HCT116 (cell line): ENCODE measurements at regions not wholly inside any gene's neighbourhood (a gene's known extent, or its start where the extent isn't known, plus 50 kb on each side); places are given as distances from the start of the nearest gene placed in this dataset.
A peak's percentile ranks its signal among the peaks of the same experiment; 100 is the strongest.

ENCODE experiments used
- ATAC-seq: fragments of 200-7000 bp; cut with Tn5 transposase; 2 replicates; pipeline ENCODE4 v1.9.1; 2020; ENCODE audit warnings: mild to moderate bottlenecking, moderate library complexity
- BruUV-seq: library from RNA; stranded (reverse); fragments of 400-500 nt; replicated peaks from 2 replicates; lab custom pipeline; 2021; lab: Mats Ljungman, UMichigan
- CTCF ChIA-PET: fragments of 300-600 bp; sonication (Branson Sonifier 250); formaldehyde crosslinking; loops from one replicate; lab custom pipeline; 2021; ENCODE audit warnings: antibody characterized with exemption; lab: Charles Lee
- POLR2A ChIA-PET: fragments of 300-600, 350-600 bp; sonication (Branson Sonifier 250); formaldehyde crosslinking; loops from one replicate; lab custom pipeline; 2021; ENCODE audit warnings: antibody characterized with exemption; lab: Charles Lee
- RAD21 ChIA-PET, 2 experiments: fragments of 300-600 bp; sonication (Branson Sonifier 250); formaldehyde crosslinking; loops; one replicate each; lab custom pipeline; 2023; ENCODE audit warnings: low total read pairs in 2 of 2; ENCODE audit not compliant: uncharacterized antibody in 2 of 2, unreplicated experiment in 2 of 2, low non-redundant PET in 1 of 2; lab: Charles Lee
- DNase-seq: peaks from one replicate; pipeline ENCODE4 v3.0.0-alpha.2; 2010; ENCODE audit warnings: low read depth, low spot score
- H2AFZ ChIP-seq: fragments of 200-600 bp; shearing (Covaris generic), sonication (generic); 2 replicates; pipeline ENCODE4 v1.6.1; 2017; ENCODE audit warnings: low read depth, mixed run types, mixed read lengths, antibody characterized with exemption, low read length; ENCODE audit not compliant: poor library complexity, severe bottlenecking
- H3K27ac ChIP-seq: 2 replicates; pipeline ENCODE4 v1.5.1; 2012; ENCODE audit warnings: low read depth, low read length
- H3K27me3 ChIP-seq: fragments of 200-600 bp; sonication (generic); 2 replicates; pipeline ENCODE4 v1.6.1; 2016; ENCODE audit warnings: mixed run types, low read length, mixed read lengths; ENCODE audit not compliant: insufficient read depth
- H3K36me3 ChIP-seq, 2 experiments: fragments of 200-500 bp in 1 of 2; fragments of 200-600 bp in 1 of 2; sonication (Bioruptor generic) in 1 of 2; sonication (generic) in 1 of 2; 2 replicates each; pipeline versions ENCODE4 v1.5.1 to v1.6.1; 2014 to 2016; ENCODE audit warnings: low read length in 2 of 2, inconsistent platforms in 1 of 2, mixed read lengths in 1 of 2, mixed run types in 1 of 2; ENCODE audit not compliant: insufficient read depth in 2 of 2, control insufficient read depth in 1 of 2
- H3K4me1 ChIP-seq, 2 experiments: fragments of 200-600 bp in 1 of 2; sonication (generic) in 1 of 2; 2 replicates each; pipeline versions ENCODE4 v1.5.1 to v1.6.1; 2012 to 2017; ENCODE audit warnings: low read length in 2 of 2, inconsistent platforms in 1 of 2, mild to moderate bottlenecking in 1 of 2, mixed read lengths in 1 of 2, mixed run types in 1 of 2, moderate library complexity in 1 of 2; ENCODE audit not compliant: insufficient read depth in 2 of 2, control insufficient read depth in 1 of 2
- H3K4me2 ChIP-seq: fragments of 200-600 bp; sonication (generic); 2 replicates; pipeline ENCODE4 v1.6.1; 2017; ENCODE audit warnings: mixed run types, low read length, mixed read lengths
- H3K4me3 ChIP-seq, 2 experiments: fragments of 200-600 bp in 1 of 2; sonication (generic) in 1 of 2; replicated peaks in 1 of 2; 2 replicates each; pipeline ENCODE4 v1.5.1; 2011 to 2016; ENCODE audit warnings: low read length in 2 of 2, control low read depth in 1 of 2, low read depth in 1 of 2, mild to moderate bottlenecking in 1 of 2, mixed read lengths in 1 of 2, mixed run types in 1 of 2
- H3K79me2 ChIP-seq: fragments of 200-600 bp; sonication (generic); 2 replicates; pipeline ENCODE4 v1.6.1; 2017; ENCODE audit warnings: mild to moderate bottlenecking, mixed run types, low read length, moderate library complexity, mixed read lengths; ENCODE audit not compliant: insufficient read depth
- H3K9ac ChIP-seq: fragments of 200-600 bp; sonication (generic); 2 replicates; pipeline ENCODE4 v1.6.1; 2016; ENCODE audit warnings: low read length, mixed read lengths
- H3K9me2 ChIP-seq: fragments of 200-600 bp; sonication (generic), shearing (Covaris generic); 2 replicates; pipeline ENCODE4 v1.6.1; 2017; ENCODE audit warnings: mixed run types, mild to moderate bottlenecking, moderate library complexity; ENCODE audit not compliant: insufficient read depth
- H3K9me3 ChIP-seq, 2 experiments: fragments of 200-500 bp in 1 of 2; fragments of 200-600 bp in 1 of 2; sonication (Bioruptor generic) in 1 of 2; sonication (generic) in 1 of 2; 2 replicates each; pipeline ENCODE4 v1.6.1; 2014 to 2017; ENCODE audit warnings: low read length in 2 of 2, mixed read lengths in 2 of 2, inconsistent platforms in 1 of 2, low read depth in 1 of 2, mild to moderate bottlenecking in 1 of 2, mixed run types in 1 of 2, moderate library complexity in 1 of 2; ENCODE audit not compliant: control insufficient read depth in 1 of 2, insufficient read depth in 1 of 2
- H4K20me1 ChIP-seq: fragments of 200-600 bp; sonication (generic), shearing (Covaris generic); 2 replicates; pipeline ENCODE4 v1.6.1; 2017; ENCODE audit warnings: mixed run types, mild to moderate bottlenecking, moderate library complexity; ENCODE audit not compliant: insufficient read depth
- ATF3 ChIP-seq: IDR thresholded peaks from 2 replicates; pipeline ENCODE4 v1.6.1; 2012
- CEBPB ChIP-seq: IDR thresholded peaks from 2 replicates; pipeline ENCODE4 v1.6.1; 2012; ENCODE audit warnings: low read depth
- CTCF ChIP-seq, 3 experiments: fragments of 200-600 bp in 1 of 3; sonication (generic) in 1 of 3; IDR thresholded peaks in 2 of 3; conservative IDR thresholded peaks in 1 of 3; 2 replicates each; pipeline ENCODE4 v1.5.1; 2012 to 2017; ENCODE audit warnings: low read depth in 2 of 3, low read length in 2 of 3, antibody characterized with exemption in 1 of 3, borderline replicate concordance in 1 of 3, control low read depth in 1 of 3, mild to moderate bottlenecking in 1 of 3, mixed read lengths in 1 of 3, mixed run types in 1 of 3, moderate library complexity in 1 of 3; ENCODE audit not compliant: insufficient read depth in 1 of 3
- ELF1 ChIP-seq: IDR thresholded peaks from 2 replicates; pipeline ENCODE4 v1.6.1; 2012; ENCODE audit warnings: low read depth, borderline replicate concordance
- EZH2 ChIP-seq: fragments of 200-600 bp; sonication (generic); IDR thresholded peaks from 2 replicates; pipeline ENCODE4 v1.6.1; 2017; ENCODE audit warnings: antibody characterized with exemption, mixed run types
- EZH2phosphoT487 ChIP-seq: fragments of 200-600 bp; IDR thresholded peaks from 2 replicates; pipeline ENCODE4 v1.6.1; 2018; ENCODE audit warnings: antibody characterized with exemption, borderline replicate concordance
- FOSL1 ChIP-seq: IDR thresholded peaks from 2 replicates; pipeline ENCODE4 v1.6.1; 2012; ENCODE audit warnings: low read depth
- JUND ChIP-seq: IDR thresholded peaks from 2 replicates; pipeline ENCODE4 v1.6.1; 2012
- POLR2AphosphoS5 ChIP-seq: IDR thresholded peaks from 2 replicates; pipeline ENCODE4 v1.6.1; 2011; ENCODE audit warnings: mild to moderate bottlenecking, low read depth, low read length, moderate library complexity
- REST ChIP-seq: IDR thresholded peaks from 2 replicates; pipeline ENCODE4 v1.6.1; 2012; ENCODE audit warnings: low read depth
- YY1 ChIP-seq: IDR thresholded peaks from 2 replicates; pipeline ENCODE4 v1.6.1; 2011; ENCODE audit warnings: low read length, low read depth, moderate library complexity, mild to moderate bottlenecking; ENCODE audit not compliant: insufficient replicate concordance; ENCODE audit errors: extremely low read depth
- ZFX ChIP-seq: fragments of 450-650 bp; IDR thresholded peaks from 2 replicates; pipeline ENCODE4 v1.6.1; 2017
- intact Hi-C: fragments of 100-400 bp; cut with micrococcal nuclease; formaldehyde crosslinking; loops from 2 replicates; pipeline ENCODE4 v1.10.0; 2022
- TF ChIP-seq, protein P1 (sequence below): IDR thresholded peaks from 2 replicates; pipeline ENCODE4 v1.6.1; 2012

- TF ChIP-seq REST (no peak), CEBPB (no peak)
Observed at GRCh38 chr1:79726321-79726720, 719.8 kb upstream of the ADGRL4 start (continued).

- no TSS peak for BruUV-seq
- Histone ChIP-seq H3K27me3 (no peaks in the 10 kb centered on the region), H3K27ac (no peak overlapping the region), H3K36me3 (no peaks in the 10 kb centered on the region), H3K4me2 (no peak overlapping the region), H2AFZ (no peak overlapping the region), H3K9ac (no peak overlapping the region), H3K4me3 (no peak overlapping the region), H3K9me3 (no peaks in the 10 kb centered on the region), H3K79me2 (no peaks in the 10 kb centered on the region), H3K9me2 (no peaks in the 10 kb centered on the region), H4K20me1 (no peaks in the 10 kb centered on the region), H3K4me1 (no peaks in the 10 kb centered on the region)
- peak; percentile 6 for DNase-seq
- no peak for ATAC-seq
- ChIA-PET RAD21 (no interaction called here), CTCF (no interaction called here), POLR2A (no interaction called here)
- intact Hi-C loops = no loop called here
- TF ChIP-seq JUND (no peak), CEBPB (no peak), EZH2 (no peak), REST (no peak), FOSL1 (no peak), ZFX (no peak), YY1 (no peak), EZH2phosphoT487 (no peak), ATF3 (no peak), POLR2AphosphoS5 (no peak), ELF1 (no peak), CTCF (IDR thresholded peaks at IDR 0.05 in 2 of 3, conservative IDR thresholded peaks at IDR 0.05 in 1 of 3; ENCODE audit: borderline replicate concordance in 1 of 3, insufficient read depth in 1 of 3, low read depth in 2 of 3, low read length in 2 of 3) (no peak)
- TF ChIP-seq, protein P1, sequence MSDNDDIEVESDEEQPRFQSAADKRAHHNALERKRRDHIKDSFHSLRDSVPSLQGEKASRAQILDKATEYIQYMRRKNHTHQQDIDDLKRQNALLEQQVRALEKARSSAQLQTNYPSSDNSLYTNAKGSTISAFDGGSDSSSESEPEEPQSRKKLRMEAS = no peak
Observed at GRCh38 chr1:79716447-79716846, 709.9 kb upstream of the ADGRL4 start.
